ENCODE measurements at regions not wholly inside any gene's neighbourhood (a gene's known extent, or its start where the extent isn't known, plus 50 kb on each side); places are given as distances from the start of the nearest gene placed in this dataset.

GRCh38 chrX:25573631-25574030, 557.9 kb upstream of the ARX start:
- Histone ChIP-seq H3K56ac (replicated peaks; ENCODE audit: insufficient read length, low read depth, low read length) (no peak overlapping the region), H2AK5ac (ENCODE audit: low read depth, low read length) (no peak overlapping the region), H2BK5ac (ENCODE audit: low read depth, low read length) (no peak overlapping the region), H4K20me1 (replicated peaks in 1 of 2; ENCODE audit: control insufficient read depth in 1 of 2, insufficient read depth in 2 of 2, low read length in 2 of 2) (no peaks in the 10 kb centered on the region), H3K23me2 (ENCODE audit: low read depth, low read length) (no peaks in the 10 kb centered on the region), H2BK20ac (ENCODE audit: low read length) (no peak overlapping the region), H3K27ac (ENCODE audit: low read depth, low read length) (no peak overlapping the region), H3K9me3 (ENCODE audit: insufficient read depth in 2 of 2, low read depth in 1 of 2, low read length in 1 of 2) (no peaks in the 10 kb centered on the region), H3K79me1 (ENCODE audit: low read depth, low read length) (no peaks in the 10 kb centered on the region), H3K4me3 (ENCODE audit: extremely low read depth in 1 of 4, insufficient read depth in 2 of 4, low read depth in 3 of 4, low read length in 4 of 4) (no peak overlapping the region), H3K27me3 (replicated peaks in 1 of 4; ENCODE audit: control insufficient read depth in 3 of 4, extremely low read depth in 1 of 4, insufficient read depth in 3 of 4, low read length in 3 of 4) (no peaks in the 10 kb centered on the region), H3K18ac (ENCODE audit: extremely low read depth, low read length) (no peak overlapping the region), H2BK15ac (ENCODE audit: low read length) (no peak overlapping the region), H2AFZ (ENCODE audit: low read length) (no peak overlapping the region), H4K5ac (ENCODE audit: insufficient read length, low read depth, low read length) (no peak overlapping the region), H4K91ac (replicated peaks; ENCODE audit: insufficient read length, low read length) (no peak overlapping the region), H3K79me2 (ENCODE audit: control insufficient read depth in 1 of 2, insufficient read depth in 2 of 2, low read length in 2 of 2) (no peaks in the 10 kb centered on the region), H3K14ac (ENCODE audit: insufficient read length) (no peak overlapping the region), H3K4me2 (ENCODE audit: insufficient read depth in 1 of 2, low read depth in 2 of 2, low read length in 2 of 2) (no peak overlapping the region), H3K23ac (ENCODE audit: insufficient read length) (no peak overlapping the region), H3K4me1 (replicated peaks in 1 of 4; ENCODE audit: control insufficient read depth in 3 of 4, insufficient read depth in 4 of 4, low read length in 3 of 4) (no peaks in the 10 kb centered on the region), H4K8ac (ENCODE audit: extremely low read depth, insufficient read depth, low read length) (no peak overlapping the region), H2BK12ac (ENCODE audit: low read depth, low read length) (no peak overlapping the region), H3K4ac (replicated peaks; ENCODE audit: insufficient read length, low read depth, low read length) (no peak overlapping the region), H2BK120ac (replicated peaks; ENCODE audit: low read depth, low read length) (no peak overlapping the region), H3K9ac (replicated peaks in 1 of 4; ENCODE audit: extremely low read depth in 1 of 4, low read depth in 3 of 4, low read length in 3 of 4) (no peak overlapping the region), H3K36me3 (ENCODE audit: control insufficient read depth in 2 of 4, insufficient read depth in 4 of 4, low read length in 3 of 4) (no peaks in the 10 kb centered on the region)
- TF ChIP-seq HDAC6 (IDR thresholded peaks at IDR 0.05; ENCODE audit: low read depth, low read length) (no peak), BACH1 (IDR thresholded peaks at IDR 0.05; ENCODE audit: low read length) (no peak), RBBP5 (IDR thresholded peaks at IDR 0.05; ENCODE audit: borderline replicate concordance, low read depth, low read length) (no peak), SUZ12 (IDR thresholded peaks at IDR 0.05; ENCODE audit: low read length) (no peak), POLR2AphosphoS5 (IDR thresholded peaks at IDR 0.05; ENCODE audit: low read depth, low read length) (no peak), YY1 (IDR thresholded peaks at IDR 0.05; ENCODE audit: low read depth, low read length) (no peak), TEAD4 (IDR thresholded peaks at IDR 0.05; ENCODE audit: low read depth, low read length) (no peak)
- no peak for FAIRE-seq
- ChIA-PET POLR2A (ENCODE audit: partially characterized antibody) (no interaction called here), CTCF (ENCODE audit: partially characterized antibody) (interaction anchor here (0.6 kb wide), 1 partner anchor 1153 kb away, joined by 3 read pairs; no protein-coding TSS in a partner anchor)
- no peak for DNase-seq (ENCODE audit: low read depth in 1 of 2, low spot score in 2 of 2)
